Inferior parietal cortex (tissue), 1 donor: ENCODE measurements at regions not wholly inside any gene's neighbourhood (a gene's known extent, or its start where the extent isn't known, plus 50 kb on each side); places are given as distances from the start of the nearest gene placed in this dataset.
"Not testable (repeated sequence)": the region's sequence is repeated elsewhere in the genome, so short reads cannot be mapped to it uniquely, and the experiment has no call there.

Source experiments
- DNase-seq: peaks from one replicate; pipeline ENCODE4 v3.0.0-alpha.2; 2016; ENCODE audit errors: extremely low spot score

- DNase-seq: no peak
Observed at GRCh38 chr21:39001341-39001740, 181.9 kb downstream of the PSMG1 start.

GRCh38 chr21:39000496-39000895 lies 182.8 kb downstream of the PSMG1 start:
- DNase-seq: no peak

GRCh38 chr21:38999161-38999560 lies 184.1 kb downstream of the PSMG1 start:
- DNase-seq: no peak

GRCh38 chr21:38998281-38998680 lies 185.0 kb downstream of the PSMG1 start:
- DNase-seq: not testable (repeated sequence)

GRCh38 chr21:38997843-38998175 lies 185.4 kb downstream of the PSMG1 start:
- not testable (repeated sequence) for DNase-seq

GRCh38 chr21:38997051-38997842 lies 186.0 kb downstream of the PSMG1 start:
- DNase-seq: no peak

- no peak for DNase-seq
Observed at GRCh38 chr21:38996355-38996754, 186.9 kb downstream of the PSMG1 start.

GRCh38 chr21:38995731-38996130 lies 187.5 kb downstream of the PSMG1 start:
- DNase-seq: no peak

- no peak for DNase-seq
Observed at GRCh38 chr21:38995071-38995669, 188.1 kb downstream of the PSMG1 start.

GRCh38 chr21:38994042-38994441 lies 188.3 kb downstream of the ETS2 start:
- DNase-seq: no peak

- DNase-seq: no peak
Observed at GRCh38 chr21:38993561-38993960, 187.8 kb downstream of the ETS2 start.

GRCh38 chr21:38992737-38993136 lies 187.0 kb downstream of the ETS2 start:
- DNase-seq: no peak

GRCh38 chr21:38990424-38990794 lies 184.7 kb downstream of the ETS2 start:
- DNase-seq: no peak

- DNase-seq: no peak
Observed at GRCh38 chr21:38989745-38990423, 184.2 kb downstream of the ETS2 start.

- no peak for DNase-seq
Observed at GRCh38 chr21:38989379-38989744, 183.6 kb downstream of the ETS2 start.

- no peak for DNase-seq
Observed at GRCh38 chr21:38988509-38989378, 183.0 kb downstream of the ETS2 start.

- no peak for DNase-seq
Observed at GRCh38 chr21:38987633-38988508, 182.1 kb downstream of the ETS2 start.

GRCh38 chr21:38986806-38987632 lies 181.3 kb downstream of the ETS2 start:
- DNase-seq: no peak

GRCh38 chr21:38986406-38986805 lies 180.7 kb downstream of the ETS2 start:
- no peak for DNase-seq
